Muscle of leg (tissue), 3 donors: ENCODE measurements at regions not wholly inside any gene's neighbourhood (a gene's known extent, or its start where the extent isn't known, plus 50 kb on each side); places are given as distances from the start of the nearest gene placed in this dataset.

Source experiments
- DNase-seq: peaks from one replicate; pipeline ENCODE4 v3.0.0; 2013
- H3K27ac ChIP-seq: one replicate; pipeline ENCODE4 v1.5.1; 2013; ENCODE audit warnings: mild to moderate bottlenecking, low read length, control low read depth
- H3K27me3 ChIP-seq: one replicate; pipeline ENCODE4 v1.6.1; 2013; ENCODE audit warnings: low read length; ENCODE audit not compliant: control insufficient read depth, insufficient read depth
- H3K36me3 ChIP-seq: one replicate; pipeline ENCODE4 v1.6.1; 2013; ENCODE audit warnings: low read length; ENCODE audit not compliant: control insufficient read depth, insufficient read depth
- H3K4me1 ChIP-seq: one replicate; pipeline ENCODE4 v1.6.1; 2013; ENCODE audit warnings: low read length; ENCODE audit not compliant: control insufficient read depth, insufficient read depth
- H3K4me3 ChIP-seq: one replicate; pipeline ENCODE4 v1.5.1; 2013; ENCODE audit warnings: low read length, control low read depth
- H3K9me3 ChIP-seq: replicated peaks from 2 replicates; pipeline ENCODE4 v1.6.1; 2013; ENCODE audit warnings: low read depth, low read length; ENCODE audit not compliant: control insufficient read depth
- WGBS: methylation state at CpG from one replicate; pipeline ENCODE4 v1.1.5; 2013; ENCODE audit warnings: missing lambda C conversion rate; ENCODE audit not compliant: insufficient coverage; 5-methylcytosine and 5-hydroxymethylcytosine counted together

GRCh38 chr10:131698232-131698631 is 202.6 kb upstream of the PPP2R2D start:
- H3K27ac ChIP-seq = no peak overlapping the region
- 83% methylated on average over 6 of the region's 10 CpGs for WGBS
- H3K4me1 ChIP-seq = peaks cover 2% of the 10 kb centered on the region
- DNase-seq = no peak
- H3K9me3 ChIP-seq = no peaks in the 10 kb centered on the region
- H3K4me3 ChIP-seq = no peak overlapping the region
- H3K27me3 ChIP-seq = peaks cover 4% of the 10 kb centered on the region
- no peaks in the 10 kb centered on the region for H3K36me3 ChIP-seq

GRCh38 chr10:131698986-131699385 is 201.8 kb upstream of the PPP2R2D start:
- 89% methylated on average over 6 of the region's 12 CpGs for WGBS
- H3K36me3 ChIP-seq = no peaks in the 10 kb centered on the region
- DNase-seq = no peak
- no peaks in the 10 kb centered on the region for H3K4me1 ChIP-seq
- no peak overlapping the region for H3K27ac ChIP-seq
- H3K27me3 ChIP-seq = peaks cover 4% of the 10 kb centered on the region
- H3K4me3 ChIP-seq = no peak overlapping the region
- no peaks in the 10 kb centered on the region for H3K9me3 ChIP-seq

- Histone ChIP-seq H3K4me3 (no peak overlapping the region), H3K4me1 (no peaks in the 10 kb centered on the region), H3K27me3 (peaks cover 4% of the 10 kb centered on the region), H3K36me3 (no peaks in the 10 kb centered on the region), H3K27ac (no peak overlapping the region), H3K9me3 (no peaks in the 10 kb centered on the region)
- no peak for DNase-seq
- WGBS = 62% methylated on average over 6 of the region's 7 CpGs
Observed at GRCh38 chr10:131700032-131700431, 200.8 kb upstream of the PPP2R2D start.

GRCh38 chr10:131700506-131700905 is 200.3 kb upstream of the PPP2R2D start:
- 88% methylated on average over 7 of the region's 10 CpGs for WGBS
- DNase-seq = no peak
- H3K36me3 ChIP-seq = no peaks in the 10 kb centered on the region
- H3K27me3 ChIP-seq = peaks cover 4% of the 10 kb centered on the region
- H3K9me3 ChIP-seq = no peaks in the 10 kb centered on the region
- H3K4me3 ChIP-seq = no peak overlapping the region
- no peak overlapping the region for H3K27ac ChIP-seq
- H3K4me1 ChIP-seq = no peaks in the 10 kb centered on the region

DNA sequence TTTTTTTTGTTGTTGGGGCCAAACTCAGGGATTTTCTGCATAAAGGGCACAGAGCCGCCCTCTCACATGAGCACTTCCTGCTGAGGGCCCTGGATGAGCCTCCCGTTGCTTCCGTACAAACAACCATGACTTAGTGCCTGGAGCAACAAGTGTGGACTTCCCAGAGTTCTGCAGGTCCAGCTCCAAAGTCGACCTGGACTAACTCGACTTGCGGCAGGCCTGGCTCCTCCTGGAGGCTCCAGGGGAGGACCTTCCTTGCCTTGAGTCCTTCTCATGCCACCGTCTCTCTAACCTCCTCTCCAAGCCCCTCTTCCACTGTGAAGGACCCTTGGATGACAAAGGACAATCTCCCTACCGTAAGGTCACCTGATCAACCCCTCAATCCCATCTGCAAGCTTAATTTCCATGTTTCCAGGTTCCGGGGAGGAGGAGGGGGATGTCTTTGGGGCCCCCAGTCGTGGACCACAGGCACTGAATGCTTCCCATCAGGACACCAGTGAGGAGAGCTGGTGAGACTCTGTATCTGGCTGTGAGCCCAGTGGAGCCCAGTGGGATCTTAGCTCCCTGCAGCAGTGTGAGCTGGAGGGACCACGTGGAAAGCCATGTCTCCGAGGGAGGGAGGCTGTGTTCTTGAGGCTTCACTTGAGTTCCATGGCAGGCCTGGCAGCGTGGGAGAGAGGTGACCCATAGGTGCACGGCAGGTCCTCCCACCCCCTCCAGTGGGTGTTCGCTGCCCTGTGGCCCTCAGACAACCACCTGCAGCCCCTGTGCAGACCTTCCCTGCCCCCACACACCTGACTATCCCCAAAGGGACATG is 199.5 kb upstream of the PPP2R2D start:
- Histone ChIP-seq H3K4me1 (no peaks in the 10 kb centered on the region), H3K36me3 (no peaks in the 10 kb centered on the region), H3K4me3 (no peak overlapping the region), H3K27ac (no peak overlapping the region), H3K9me3 (peaks cover under 1% of the 10 kb centered on the region), H3K27me3 (peaks cover 4% of the 10 kb centered on the region)
- DNase-seq = no peak
- WGBS = 85% methylated on average over 12 of the region's 15 CpGs

- Histone ChIP-seq H3K36me3 (no peaks in the 10 kb centered on the region), H3K9me3 (peaks cover 9% of the 10 kb centered on the region), H3K4me1 (peaks cover 2% of the 10 kb centered on the region), H3K27me3 (peaks cover 4% of the 10 kb centered on the region), H3K27ac (no peak overlapping the region), H3K4me3 (no peak overlapping the region)
- no peak for DNase-seq
- 72% methylated on average over 13 of the region's 23 CpGs for WGBS
Observed at GRCh38 chr10:131702531-131703356, 198.1 kb upstream of the PPP2R2D start.

DNA sequence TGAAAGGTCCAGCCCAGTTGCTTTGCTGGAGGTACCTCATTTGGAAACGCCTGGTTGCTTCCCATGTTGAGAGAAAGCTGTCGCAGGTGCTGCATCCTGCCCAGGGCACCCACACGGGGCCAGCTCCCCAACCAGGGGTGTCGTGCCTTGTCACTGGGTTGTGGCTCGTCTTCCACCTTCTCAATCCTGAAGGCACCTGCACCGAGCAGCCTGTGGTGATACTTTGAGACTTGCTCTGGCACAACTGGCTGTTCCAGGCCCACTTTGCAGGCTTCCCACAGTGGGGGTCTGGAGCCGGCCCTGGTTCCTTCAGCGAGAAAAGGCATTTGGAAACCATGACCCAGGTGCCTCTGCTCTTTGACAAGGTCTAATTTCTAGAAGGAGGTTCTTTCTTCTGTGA is 197.3 kb upstream of the PPP2R2D start:
- peaks cover 10% of the 10 kb centered on the region for H3K4me1 ChIP-seq
- no peaks in the 10 kb centered on the region for H3K36me3 ChIP-seq
- DNase-seq = no peak
- H3K9me3 ChIP-seq = peaks cover 9% of the 10 kb centered on the region
- no peak overlapping the region for H3K27ac ChIP-seq
- WGBS = 81% methylated on average over 8 of the region's 8 CpGs
- peaks cover 4% of the 10 kb centered on the region for H3K27me3 ChIP-seq
- H3K4me3 ChIP-seq = no peak overlapping the region

DNA sequence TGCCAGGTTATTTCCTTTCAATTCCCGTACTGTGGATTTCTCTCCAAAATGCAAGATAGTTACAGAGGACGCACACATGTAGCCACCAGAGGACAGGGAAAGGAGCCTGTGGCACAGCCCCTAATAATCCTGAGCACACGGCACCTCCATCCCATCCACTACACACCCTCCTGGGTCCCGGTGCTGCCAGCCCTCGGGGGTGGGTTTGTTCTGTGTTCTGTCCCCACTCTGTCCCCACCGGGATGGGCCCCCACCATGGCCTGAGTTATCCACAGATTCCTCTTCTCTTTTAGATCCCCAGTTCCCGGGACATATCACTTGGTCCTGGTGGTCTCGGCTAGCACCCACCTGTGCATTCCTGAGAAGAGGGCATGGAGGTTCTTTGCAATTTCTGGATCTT is 196.9 kb upstream of the PPP2R2D start:
- no peak overlapping the region for H3K27ac ChIP-seq
- peaks cover 3% of the 10 kb centered on the region for H3K27me3 ChIP-seq
- WGBS = 81% methylated on average over 7 of the region's 8 CpGs
- peaks cover 9% of the 10 kb centered on the region for H3K9me3 ChIP-seq
- H3K4me1 ChIP-seq = peaks cover 14% of the 10 kb centered on the region
- no peaks in the 10 kb centered on the region for H3K36me3 ChIP-seq
- DNase-seq = no peak
- H3K4me3 ChIP-seq = no peak overlapping the region

GRCh38 chr10:131706476-131706875 is 194.3 kb upstream of the PPP2R2D start:
- no peak for DNase-seq
- no peaks in the 10 kb centered on the region for H3K27me3 ChIP-seq
- H3K27ac ChIP-seq = no peak overlapping the region
- WGBS = 79% methylated on average over 7 of the region's 7 CpGs
- H3K4me3 ChIP-seq = no peak overlapping the region
- peaks cover 9% of the 10 kb centered on the region for H3K9me3 ChIP-seq
- no peaks in the 10 kb centered on the region for H3K36me3 ChIP-seq
- peaks cover 26% of the 10 kb centered on the region for H3K4me1 ChIP-seq

DNA sequence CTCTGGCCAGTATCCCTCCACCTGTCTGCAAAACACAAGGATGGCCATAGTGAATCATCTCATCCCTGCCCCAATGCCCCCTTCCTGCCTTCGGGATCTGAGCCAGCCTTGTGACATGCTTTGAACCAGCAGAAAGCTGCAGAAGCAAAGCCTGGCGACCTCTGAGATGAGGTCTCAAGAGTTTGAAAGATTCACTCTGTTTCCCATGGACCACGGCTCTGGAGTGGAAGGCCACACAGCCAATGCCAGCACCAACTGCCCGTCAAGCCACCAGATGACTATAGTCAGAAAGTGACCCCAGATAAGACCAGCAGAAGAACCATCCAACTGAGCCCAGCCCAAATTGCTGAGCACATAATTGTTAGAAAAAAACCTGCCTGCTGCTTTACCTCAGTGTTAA is 193.9 kb upstream of the PPP2R2D start:
- Histone ChIP-seq H3K36me3 (no peaks in the 10 kb centered on the region), H3K27me3 (no peaks in the 10 kb centered on the region), H3K4me1 (peaks cover 26% of the 10 kb centered on the region), H3K4me3 (no peak overlapping the region), H3K9me3 (peaks cover 9% of the 10 kb centered on the region), H3K27ac (no peak overlapping the region)
- no peak for DNase-seq
- 87% methylated on average over 3 of the region's 4 CpGs for WGBS
